ENCODE measurements at regions not wholly inside any gene's neighbourhood (a gene's known extent, or its start where the extent isn't known, plus 50 kb on each side); places are given as distances from the start of the nearest gene placed in this dataset.

DNA sequence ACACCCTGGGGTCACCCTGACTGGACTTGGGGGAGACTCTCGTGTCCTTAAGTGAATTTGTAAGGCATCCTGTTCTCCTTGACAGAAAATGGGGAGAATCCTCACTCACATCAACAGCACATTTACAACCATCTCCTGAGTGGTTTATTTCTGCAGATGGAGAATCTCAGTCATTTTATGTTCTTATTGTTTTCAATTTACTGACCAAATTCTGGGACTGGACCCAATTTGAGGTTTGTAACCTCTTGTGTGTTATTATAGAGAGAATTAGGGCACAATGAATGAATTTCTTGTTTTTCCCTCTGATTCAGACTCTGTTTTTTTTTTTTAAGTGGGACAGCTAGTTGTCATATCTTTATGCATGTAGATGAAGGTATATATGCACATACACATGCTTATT lies 104.9 kb downstream of the ADAMTS15 start:
- TF ChIP-seq CTCF (IDR thresholded peaks at IDR 0.05; ENCODE audit: borderline replicate concordance), result no peak
- Histone ChIP-seq H3K36me3 (no peaks in the 10 kb centered on the region), H3K27me3 (ENCODE audit: low read depth) (no peaks in the 10 kb centered on the region), H3K4me1 (peaks cover 16% of the 10 kb centered on the region), H3K27ac (replicated peaks) (no peak overlapping the region), H3K9me3 (replicated peaks) (no peaks in the 10 kb centered on the region), H3K4me3 (no peak overlapping the region)
- intact Hi-C loops (cut with micrococcal nuclease), result no loop called here
- no peak for DNase-seq

DNA sequence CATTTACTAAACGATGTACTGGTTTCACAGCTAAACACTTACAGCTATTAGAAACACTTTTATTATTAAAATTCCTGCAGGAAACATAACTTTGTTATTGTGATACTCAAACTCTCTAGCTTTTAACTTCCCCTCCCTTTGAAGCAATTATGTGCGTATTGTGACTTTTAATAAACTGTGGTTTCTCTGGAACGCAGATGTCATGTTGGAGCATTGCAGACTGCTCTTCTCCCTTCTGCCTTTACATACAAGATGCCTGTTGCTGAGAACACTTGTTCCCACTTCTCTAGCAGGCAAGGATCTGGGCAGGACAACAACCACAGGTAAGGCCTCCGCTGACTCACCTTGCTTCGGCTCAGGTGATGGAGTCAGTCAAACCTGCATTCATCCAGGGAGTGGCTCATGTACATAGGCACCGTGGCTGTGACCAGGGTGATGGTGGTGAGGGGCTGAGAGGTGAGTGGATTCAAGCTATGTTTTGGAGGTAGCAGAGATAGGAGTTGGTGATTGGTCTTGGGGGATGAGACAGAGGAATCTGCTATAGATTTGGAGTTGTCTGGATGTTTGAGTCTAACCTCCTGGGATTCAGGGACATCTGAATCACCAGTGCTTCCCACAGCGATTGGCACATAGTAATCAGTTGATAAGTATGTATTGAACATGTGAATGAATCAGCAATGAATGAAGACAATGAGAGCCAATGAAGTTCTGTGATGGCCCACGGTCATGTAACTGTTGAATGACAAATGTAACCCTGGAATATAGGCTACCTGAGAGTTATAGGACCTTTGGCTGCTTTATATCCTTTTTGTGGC lies 106.0 kb downstream of the ADAMTS15 start:
- intact Hi-C loops (cut with micrococcal nuclease), result no loop called here
- TF ChIP-seq CTCF (IDR thresholded peaks at IDR 0.05; ENCODE audit: borderline replicate concordance), result no peak
- peaks cover 16% of the 10 kb centered on the region for H3K4me1 ChIP-seq

GRCh38 chr11:130555251-130555841 lies 106.9 kb downstream of the ADAMTS15 start:
- no peak overlapping the region for H3K4me3 ChIP-seq
- no peaks in the 10 kb centered on the region for H3K9me3 ChIP-seq (replicated peaks)
- DNase-seq, result no peak
- no peak overlapping the region for H3K27ac ChIP-seq (replicated peaks)
- no peak for TF ChIP-seq CTCF (IDR thresholded peaks at IDR 0.05; ENCODE audit: borderline replicate concordance)
- H3K27me3 ChIP-seq (ENCODE audit: low read depth), result no peaks in the 10 kb centered on the region
- H3K4me1 ChIP-seq, result peaks cover 16% of the 10 kb centered on the region
- intact Hi-C loops (cut with micrococcal nuclease), result no loop called here
- H3K36me3 ChIP-seq, result no peaks in the 10 kb centered on the region

More for the DNA sequence above, 106.0 kb downstream of the ADAMTS15 start:
- no peaks in the 10 kb centered on the region for H3K27me3 ChIP-seq (ENCODE audit: low read depth)
- DNase-seq, result no peak
- H3K27ac ChIP-seq (replicated peaks), result no peak overlapping the region
- no peaks in the 10 kb centered on the region for H3K9me3 ChIP-seq (replicated peaks)
- no peaks in the 10 kb centered on the region for H3K36me3 ChIP-seq
- no peak overlapping the region for H3K4me3 ChIP-seq

DNA sequence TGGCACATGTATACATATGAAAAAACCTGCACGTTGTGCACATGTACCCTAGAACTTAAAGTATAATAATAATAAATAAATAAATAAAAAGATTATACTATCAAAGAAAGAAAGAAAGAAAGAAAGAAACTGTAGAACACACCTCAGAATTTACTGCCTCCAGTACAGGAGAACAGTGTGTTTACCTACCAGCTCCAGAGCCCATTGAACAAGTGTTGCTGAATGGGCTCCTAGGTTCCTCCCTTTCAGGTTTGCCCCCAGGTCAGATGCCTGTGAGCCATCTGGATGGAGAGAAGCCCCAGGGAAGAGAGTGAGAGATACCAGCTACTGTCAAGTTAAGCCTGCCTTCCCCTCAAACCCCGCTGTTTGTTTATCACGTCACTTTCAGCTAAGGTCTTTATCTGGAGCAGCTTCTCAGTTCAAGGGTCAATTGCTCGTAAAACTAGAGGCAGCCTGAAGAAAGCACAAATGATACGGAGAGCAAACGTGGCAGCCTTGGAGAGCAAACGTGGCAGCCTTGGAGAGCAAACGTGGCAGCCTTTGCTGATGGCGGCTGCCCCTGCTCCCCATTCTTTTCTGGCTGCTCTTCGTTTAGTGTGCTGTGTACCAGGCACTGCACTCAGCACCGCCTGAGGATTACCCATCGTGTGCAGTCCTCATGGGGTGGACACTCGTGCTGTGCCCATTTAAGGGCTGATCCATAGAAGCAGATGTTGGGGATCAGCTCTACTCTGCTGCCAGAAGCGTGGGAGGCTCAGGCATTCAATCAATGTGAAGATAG lies 111.7 kb downstream of the ADAMTS15 start:
- Histone ChIP-seq H3K36me3 (no peaks in the 10 kb centered on the region), H3K4me1 (peaks cover 6% of the 10 kb centered on the region), H3K27me3 (ENCODE audit: low read depth) (no peaks in the 10 kb centered on the region), H3K9me3 (replicated peaks) (no peaks in the 10 kb centered on the region), H3K4me3 (no peak overlapping the region), H3K27ac (replicated peaks) (no peak overlapping the region)
- intact Hi-C loops (cut with micrococcal nuclease), result no loop called here
- no peak for DNase-seq
- no peak for TF ChIP-seq CTCF (IDR thresholded peaks at IDR 0.05; ENCODE audit: borderline replicate concordance)

- H3K4me1 ChIP-seq, result peaks cover under 1% of the 10 kb centered on the region
- TF ChIP-seq CTCF (IDR thresholded peaks at IDR 0.05; ENCODE audit: borderline replicate concordance), result no peak
- no peaks in the 10 kb centered on the region for H3K36me3 ChIP-seq
- intact Hi-C loops (cut with micrococcal nuclease), result no loop called here
- H3K27ac ChIP-seq (replicated peaks), result no peak overlapping the region
- no peak overlapping the region for H3K4me3 ChIP-seq
- no peaks in the 10 kb centered on the region for H3K9me3 ChIP-seq (replicated peaks)
- H3K27me3 ChIP-seq (ENCODE audit: low read depth), result no peaks in the 10 kb centered on the region
- DNase-seq, result no peak
Observed at GRCh38 chr11:130560781-130561109, 112.3 kb downstream of the ADAMTS15 start.
